ENCODE measurements at regions not wholly inside any gene's neighbourhood (a gene's known extent, or its start where the extent isn't known, plus 50 kb on each side); places are given as distances from the start of the nearest gene placed in this dataset.

DNA sequence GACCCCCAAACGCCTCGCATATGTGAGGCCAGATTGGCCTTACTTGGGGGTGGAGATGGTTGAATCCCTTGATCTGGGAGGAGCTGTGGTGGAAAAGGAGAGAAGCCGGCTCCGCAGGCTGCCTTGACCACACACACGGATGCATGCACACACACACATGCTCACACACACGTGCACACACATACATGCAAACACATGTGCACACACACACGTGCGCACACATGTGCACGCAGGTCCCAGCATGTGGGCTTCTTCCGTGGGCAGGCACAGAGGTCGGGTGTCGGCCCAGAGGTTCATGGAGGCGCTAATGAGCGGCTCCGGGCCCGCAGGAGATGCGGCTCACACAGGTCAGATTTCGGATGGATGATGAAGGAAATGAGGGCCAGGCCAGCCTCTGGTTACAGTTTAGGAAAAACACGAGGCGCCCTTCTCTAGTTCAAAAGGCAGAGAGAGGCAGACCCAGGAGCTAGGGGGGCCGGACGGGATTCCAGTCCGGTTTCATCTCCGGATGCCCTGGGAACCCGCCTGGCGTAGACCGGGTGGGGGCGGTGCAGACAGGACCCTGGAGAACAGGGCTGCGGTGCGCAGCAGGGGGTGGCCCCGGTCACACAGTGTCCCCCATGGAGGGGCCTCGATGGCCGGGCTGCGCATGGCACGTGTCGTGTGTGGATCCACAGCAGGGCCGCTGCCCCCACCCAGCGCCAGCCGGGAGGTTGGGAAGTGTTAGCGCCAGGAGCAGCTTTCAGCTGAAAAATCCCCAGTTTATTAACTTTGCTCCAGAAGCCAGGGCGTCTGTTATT is 91.1 kb upstream of the ACTRT2 start:
- H3K4me1 ChIP-seq (ENCODE audit: control insufficient read depth in 2 of 2, insufficient read depth in 2 of 2, low read length in 2 of 2), result no peaks in the 10 kb centered on the region
- DNase-seq (no peak), ATAC-seq (ENCODE audit: low read depth) (no peak)
- intact Hi-C loops (cut with micrococcal nuclease), result loop anchor here (10.0 kb wide), 1 partner anchor 755 kb away; no protein-coding TSS in a partner anchor
- H3K4me2 ChIP-seq (replicated peaks; ENCODE audit: low read depth, low read length, poor library complexity, severe bottlenecking), result no peak overlapping the region
- H3K27me3 ChIP-seq (replicated peaks in 1 of 4; ENCODE audit: control extremely low read depth in 1 of 4, control insufficient read depth in 3 of 4, insufficient read depth in 4 of 4, low read length in 3 of 4), result no peaks in the 10 kb centered on the region
- H3K4me1 Mint-ChIP-seq, result no peaks in the 10 kb centered on the region
- H3K27ac Mint-ChIP-seq, result no peak overlapping the region
- H3K9ac ChIP-seq (ENCODE audit: low read length), result no peak overlapping the region
- no peak for TF ChIP-seq CTCF (IDR thresholded peaks at IDR 0.05)
- TF ChIP-seq EZH2 (IDR thresholded peaks at IDR 0.05; ENCODE audit: borderline replicate concordance, insufficient read depth, low read depth, low read length, poor library complexity, severe bottlenecking), result no peak
- no peak overlapping the region for H3K4me3 ChIP-seq (ENCODE audit: control extremely low read depth in 1 of 5, extremely low read depth in 1 of 5, insufficient read depth in 1 of 5, low read depth in 2 of 5, low read length in 4 of 5)
- ChIA-PET POLR2A (no interaction called here), CTCF (no interaction called here)
- H2AFZ ChIP-seq (ENCODE audit: insufficient read depth, low read depth, low read length, poor library complexity, severe bottlenecking), result no peak overlapping the region
- no peaks in the 10 kb centered on the region for H3K9me3 ChIP-seq (ENCODE audit: control extremely low read depth in 1 of 3, control insufficient read depth in 2 of 3, insufficient read depth in 1 of 3, low read length in 2 of 3)
- H3K36me3 ChIP-seq (replicated peaks in 1 of 2; ENCODE audit: control extremely low read depth in 1 of 2, control insufficient read depth in 1 of 2, extremely low read depth in 1 of 2, insufficient read depth in 2 of 2, low read length in 1 of 2), result no peaks in the 10 kb centered on the region
- no peaks in the 10 kb centered on the region for H3K9me3 Mint-ChIP-seq (ENCODE audit: insufficient read depth)
- no peak overlapping the region for H3K27ac ChIP-seq (ENCODE audit: low read length in 2 of 2)
- H3K27me3 Mint-ChIP-seq, result no peaks in the 10 kb centered on the region
- H3K4me3 Mint-ChIP-seq, result no peak overlapping the region
- no peaks in the 10 kb centered on the region for H3K79me2 ChIP-seq (ENCODE audit: control insufficient read depth, insufficient read depth, low read length)
- whole genome bisulfite sequencing (ENCODE audit: insufficient coverage), result 94% methylated on average over 36 of the region's 41 CpGs
- H4K20me1 ChIP-seq (ENCODE audit: control insufficient read depth, insufficient read depth, low read length, poor library complexity, severe bottlenecking), result no peaks in the 10 kb centered on the region

DNA sequence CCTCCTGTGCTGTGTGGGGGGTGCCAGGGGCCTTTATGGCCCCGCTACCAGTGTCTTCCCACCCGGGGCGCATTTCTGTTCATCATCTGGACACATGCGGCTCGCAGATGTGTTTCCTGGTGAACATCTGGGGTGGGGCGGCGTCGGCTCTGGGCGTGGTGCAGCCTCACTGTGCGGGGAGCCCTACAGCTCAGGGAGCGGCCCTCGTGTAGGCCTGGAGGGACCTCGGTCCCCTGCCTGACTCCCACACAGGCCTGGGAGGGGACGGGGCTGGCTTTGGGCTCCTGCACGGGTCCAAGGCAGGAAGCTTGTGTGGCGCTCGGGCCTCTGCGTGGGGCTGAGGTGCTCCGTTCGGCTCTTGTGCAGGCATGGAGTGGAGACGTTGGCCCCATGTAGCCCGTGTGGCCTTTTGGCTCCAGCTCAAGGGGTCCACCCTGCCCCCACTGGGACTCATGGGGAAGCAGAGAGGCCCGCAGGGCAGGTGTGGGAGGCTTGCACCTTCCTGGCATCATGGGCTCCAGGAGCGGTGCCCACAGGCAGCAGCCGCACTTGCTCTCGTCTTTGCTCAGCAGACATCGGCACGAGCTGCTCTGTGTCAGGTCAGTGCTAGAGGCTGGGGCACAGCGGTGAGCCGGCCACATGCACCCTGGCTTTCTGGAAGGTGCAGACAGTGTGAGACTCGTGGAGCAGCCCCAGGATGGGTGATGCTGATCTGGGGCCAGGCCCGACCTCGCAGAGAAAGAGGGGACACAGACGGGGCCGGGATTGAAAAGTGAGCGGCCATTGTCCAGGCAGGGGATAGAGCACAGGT is 90.1 kb upstream of the ACTRT2 start:
- intact Hi-C loops (cut with micrococcal nuclease), result loop anchor here (10.0 kb wide), 1 partner anchor 756 kb away; no protein-coding TSS in a partner anchor
- Histone ChIP-seq H3K4me2 (replicated peaks; ENCODE audit: low read depth, low read length, poor library complexity, severe bottlenecking) (no peak overlapping the region), H3K9ac (ENCODE audit: low read length) (no peak overlapping the region), H3K9me3 (ENCODE audit: control extremely low read depth in 1 of 3, control insufficient read depth in 2 of 3, insufficient read depth in 1 of 3, low read length in 2 of 3) (no peaks in the 10 kb centered on the region), H3K36me3 (replicated peaks in 1 of 2; ENCODE audit: control extremely low read depth in 1 of 2, control insufficient read depth in 1 of 2, extremely low read depth in 1 of 2, insufficient read depth in 2 of 2, low read length in 1 of 2) (no peaks in the 10 kb centered on the region), H3K4me1 (ENCODE audit: control insufficient read depth in 2 of 2, insufficient read depth in 2 of 2, low read length in 2 of 2) (no peaks in the 10 kb centered on the region), H3K4me3 (ENCODE audit: control extremely low read depth in 1 of 5, extremely low read depth in 1 of 5, insufficient read depth in 1 of 5, low read depth in 2 of 5, low read length in 4 of 5) (no peak overlapping the region), H3K79me2 (ENCODE audit: control insufficient read depth, insufficient read depth, low read length) (no peaks in the 10 kb centered on the region), H2AFZ (ENCODE audit: insufficient read depth, low read depth, low read length, poor library complexity, severe bottlenecking) (no peak overlapping the region), H4K20me1 (ENCODE audit: control insufficient read depth, insufficient read depth, low read length, poor library complexity, severe bottlenecking) (no peaks in the 10 kb centered on the region), H3K27ac (ENCODE audit: low read length in 2 of 2) (no peak overlapping the region), H3K27me3 (replicated peaks in 1 of 4; ENCODE audit: control extremely low read depth in 1 of 4, control insufficient read depth in 3 of 4, insufficient read depth in 4 of 4, low read length in 3 of 4) (no peaks in the 10 kb centered on the region)
- TF ChIP-seq EZH2 (IDR thresholded peaks at IDR 0.05; ENCODE audit: borderline replicate concordance, insufficient read depth, low read depth, low read length, poor library complexity, severe bottlenecking) (no peak), CTCF (IDR thresholded peaks at IDR 0.05) (no peak)
- Mint-ChIP-seq H3K4me1 (no peaks in the 10 kb centered on the region), H3K4me3 (no peak overlapping the region), H3K27ac (no peak overlapping the region), H3K27me3 (no peaks in the 10 kb centered on the region), H3K9me3 (ENCODE audit: insufficient read depth) (no peaks in the 10 kb centered on the region)
- ChIA-PET POLR2A (no interaction called here), CTCF (no interaction called here)
- 94% methylated on average over 36 of the region's 36 CpGs for WGBS (ENCODE audit: insufficient coverage)
- ATAC-seq (ENCODE audit: low read depth) (no peak), DNase-seq (no peak)
